SK-N-MC (cell line): ENCODE measurements at regions not wholly inside any gene's neighbourhood (a gene's known extent, or its start where the extent isn't known, plus 50 kb on each side); places are given as distances from the start of the nearest gene placed in this dataset.

Experiments
- EZH2 ChIP-seq: fragments of 200-600 bp; sonication (generic); IDR thresholded peaks from one replicate; pipeline ENCODE4 v1.6.1; 2017; ENCODE audit warnings: antibody characterized with exemption
- FOXP2 ChIP-seq: optimal IDR thresholded peaks from 2 replicates; pipeline ENCODE3; 2011; ENCODE audit warnings: mild to moderate bottlenecking, moderate library complexity; ENCODE audit not compliant: insufficient read depth; ENCODE audit errors: extremely low read length, control extremely low read depth
- POLR2AphosphoS5 ChIP-seq: IDR thresholded peaks from 2 replicates; pipeline ENCODE4 v1.6.1; 2012; ENCODE audit warnings: mild to moderate bottlenecking, low read depth, low read length, borderline replicate concordance

DNA sequence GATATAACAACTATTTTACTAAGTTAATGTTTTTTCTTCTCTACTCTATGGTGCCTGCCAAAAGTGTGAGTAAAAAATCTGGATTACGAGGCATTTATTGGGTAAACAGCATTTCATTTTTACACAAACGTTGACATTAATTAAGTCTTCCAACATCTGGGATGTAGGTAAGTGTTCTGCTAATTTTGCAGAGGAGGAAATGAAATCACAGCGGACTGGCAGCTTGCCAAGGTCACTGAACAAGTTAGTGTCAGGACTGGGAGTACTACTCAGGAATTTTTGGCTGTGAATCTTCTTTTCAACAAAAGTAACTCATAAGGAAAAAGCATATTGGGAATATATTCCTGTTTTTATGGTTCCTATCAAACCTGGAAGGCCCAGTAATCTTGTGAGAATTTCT, 612.1 kb upstream of the FZD8 start:
- TF ChIP-seq POLR2AphosphoS5 (no peak), EZH2 (no peak), FOXP2 (no peak)
